Left colon (tissue), 2 donors: ENCODE measurements at regions not wholly inside any gene's neighbourhood (a gene's known extent, or its start where the extent isn't known, plus 50 kb on each side); places are given as distances from the start of the nearest gene placed in this dataset.

Experiments used
- ATAC-seq: fragments of 200-7000 bp; cut with Tn5 transposase; one replicate; pipeline ENCODE4 v1.9.1; 2020; ENCODE audit warnings: mild to moderate bottlenecking, moderate library complexity
- DNase-seq, 2 donors: peaks; one replicate each; pipeline ENCODE4 v3.0.0-alpha.2; 2020
- intact Hi-C, 2 donors: fragments of 100-400 bp; cut with DNase I in 1 of 2; cut with micrococcal nuclease in 1 of 2; formaldehyde crosslinking; loops; one replicate each; pipeline versions ENCODE4 v1.11.2 to v1.14.0; 2022; cut with DNase I, micrococcal nuclease
- donor health status: DM: no; HTN: no; CAD: no.
- donor health status: DM: yes; HTN: yes; CAD: no.

GRCh38 chr1:221166559-221167318 lies 287.5 kb downstream of the HLX start:
- no peak for ATAC-seq
- intact Hi-C loops = no loop called here

GRCh38 chr1:221169447-221169889 lies 290.2 kb downstream of the HLX start:
- DNase-seq (no peak), ATAC-seq (no peak)
- intact Hi-C loops = no loop called here

More at GRCh38 chr1:221166559-221167318, 287.5 kb downstream of the HLX start:
- DNase-seq = no peak

GRCh38 chr1:221170171-221170570 lies 290.9 kb downstream of the HLX start:
- intact Hi-C loops = no loop called here
- ATAC-seq (no peak), DNase-seq (no peak)

GRCh38 chr1:221171768-221172167 lies 292.5 kb downstream of the HLX start:
- DNase-seq = no peak
- intact Hi-C loops = no loop called here
- ATAC-seq = no peak

- intact Hi-C loops = no loop called here
- ATAC-seq = no peak
These were observed 293.6 kb downstream of the HLX start for GRCh38 chr1:221172841-221173240.

GRCh38 chr1:221174330-221174993 lies 295.2 kb downstream of the HLX start:
- ATAC-seq (no peak), DNase-seq (peak in 1 of 2 donors; percentile 7)
- intact Hi-C loops = no loop called here

More at GRCh38 chr1:221172841-221173240, 293.6 kb downstream of the HLX start:
- no peak for DNase-seq

GRCh38 chr1:221175249-221175648 lies 296.0 kb downstream of the HLX start:
- intact Hi-C loops = no loop called here
- no peak for ATAC-seq

GRCh38 chr1:221180704-221181368 lies 301.6 kb downstream of the HLX start:
- intact Hi-C loops = no loop called here
- no peak for ATAC-seq
- DNase-seq = no peak

More at GRCh38 chr1:221175249-221175648, 296.0 kb downstream of the HLX start:
- no peak for DNase-seq

GRCh38 chr1:221182791-221183533 lies 303.7 kb downstream of the HLX start:
- DNase-seq = no peak
- intact Hi-C loops = no loop called here
- no peak for ATAC-seq

GRCh38 chr1:221184131-221184794 lies 305.0 kb downstream of the HLX start:
- intact Hi-C loops = no loop called here
- ATAC-seq = no peak
- DNase-seq = no peak

GRCh38 chr1:221187174-221187573 lies 307.9 kb downstream of the HLX start:
- no peak for DNase-seq
- intact Hi-C loops = no loop called here
- no peak for ATAC-seq

GRCh38 chr1:221188458-221188857 lies 309.2 kb downstream of the HLX start:
- no peak for DNase-seq
- intact Hi-C loops = no loop called here
- no peak for ATAC-seq

GRCh38 chr1:221190249-221190648 lies 311.0 kb downstream of the HLX start:
- no peak for ATAC-seq
- intact Hi-C loops = no loop called here
- no peak for DNase-seq

- intact Hi-C loops = no loop called here
- no peak for DNase-seq
- ATAC-seq = no peak
These were observed 312.8 kb downstream of the HLX start for GRCh38 chr1:221192055-221192454.

- ATAC-seq (no peak), DNase-seq (no peak)
- intact Hi-C loops = loop anchor here in 1 of 2 donors (10.0 kb wide), 1 partner anchor 326 kb away; the partner anchor contains the start of gene HLX
These were observed 321.2 kb downstream of the HLX start for GRCh38 chr1:221200464-221200863.

GRCh38 chr1:221201773-221202172 lies 322.5 kb downstream of the HLX start:
- DNase-seq (no peak), ATAC-seq (no peak)
- intact Hi-C loops = loop anchor here in 1 of 2 donors (10.0 kb wide), 1 partner anchor 327 kb away; the partner anchor contains the start of gene HLX

- no peak for ATAC-seq
- peak; percentile 50 to 74 for DNase-seq
- intact Hi-C loops = loop anchor here in 1 of 2 donors (10.0 kb wide), 1 partner anchor 329 kb away; the partner anchor contains the start of gene HLX
These were observed 324.2 kb downstream of the HLX start for GRCh38 chr1:221203224-221204054.
